Kidney (tissue), 13 donors: ENCODE measurements at regions not wholly inside any gene's neighbourhood (a gene's known extent, or its start where the extent isn't known, plus 50 kb on each side); places are given as distances from the start of the nearest gene placed in this dataset.

Experiments
- DNase-seq, 5 donors: peaks; one replicate each; pipeline ENCODE4 v3.0.0-alpha.2; 2013 to 2020
- FAIRE-seq: peaks from 2 replicates; lab custom pipeline; 2012; peaks lifted over from hg19 to GRCh38; lab: Jason Lieb, UNC
- H3K27ac ChIP-seq, 2 donors: one replicate each; pipeline ENCODE4 v1.7.0; 2013; ENCODE audit warnings: low read depth in 2 of 2, low read length in 2 of 2, inconsistent platforms in 1 of 2
- H3K27me3 ChIP-seq: one replicate; pipeline ENCODE4 v1.7.1; 2013; ENCODE audit warnings: low read length, inconsistent platforms; ENCODE audit not compliant: control insufficient read depth, insufficient read depth
- H3K36me3 ChIP-seq, 3 donors: one replicate each; pipeline versions ENCODE4 v1.7.0 to v1.7.1; 2013; ENCODE audit warnings: low read length in 3 of 3, control low read depth in 1 of 3, inconsistent platforms in 1 of 3; ENCODE audit not compliant: insufficient read depth in 3 of 3, control insufficient read depth in 2 of 3
- H3K4me1 ChIP-seq, 3 donors: one replicate each; pipeline versions ENCODE4 v1.7.0 to v1.7.1; 2013; ENCODE audit warnings: low read length in 3 of 3, inconsistent platforms in 1 of 3, low read depth in 1 of 3; ENCODE audit not compliant: control insufficient read depth in 2 of 3, insufficient read depth in 2 of 3
- H3K4me3 ChIP-seq, 3 donors: one replicate each; pipeline versions ENCODE4 v1.7.0 to v1.8.1; 2013; ENCODE audit warnings: low read length in 3 of 3, control low read depth in 1 of 3, inconsistent platforms in 1 of 3
- H3K9ac ChIP-seq, 3 donors: one replicate each; pipeline versions ENCODE4 v1.7.0 to v1.7.1; 2013; ENCODE audit warnings: low read length in 3 of 3, control low read depth in 1 of 3, inconsistent platforms in 1 of 3
- H3K9me3 ChIP-seq, 3 donors: one replicate each; pipeline versions ENCODE4 v1.7.0 to v1.7.1; 2013; ENCODE audit warnings: low read length in 3 of 3, control low read depth in 1 of 3, inconsistent platforms in 1 of 3; ENCODE audit not compliant: control insufficient read depth in 2 of 3, insufficient read depth in 1 of 3
- intact Hi-C: fragments of 100-400 bp; cut with DNase I; formaldehyde crosslinking; loops from one replicate; pipeline ENCODE4 v1.11.1; 2022
- TF ChIP-seq, protein P1 (sequence below): IDR thresholded peaks from 3 replicates; pipeline ENCODE4 v1.5.1; 2012; ENCODE audit warnings: mild to moderate bottlenecking, moderate library complexity, borderline replicate concordance; ENCODE audit not compliant: insufficient read depth; ENCODE audit errors: extremely low read depth
- donor health status: control.
- donor health status: control.
- donor health status: control.
- donor health status: control.
- donor health status: control.
- donor health status: DM: yes; HTN: yes; CAD: no.
- donor health status: Normal renal cell carcinoma (clear cell type).

DNA sequence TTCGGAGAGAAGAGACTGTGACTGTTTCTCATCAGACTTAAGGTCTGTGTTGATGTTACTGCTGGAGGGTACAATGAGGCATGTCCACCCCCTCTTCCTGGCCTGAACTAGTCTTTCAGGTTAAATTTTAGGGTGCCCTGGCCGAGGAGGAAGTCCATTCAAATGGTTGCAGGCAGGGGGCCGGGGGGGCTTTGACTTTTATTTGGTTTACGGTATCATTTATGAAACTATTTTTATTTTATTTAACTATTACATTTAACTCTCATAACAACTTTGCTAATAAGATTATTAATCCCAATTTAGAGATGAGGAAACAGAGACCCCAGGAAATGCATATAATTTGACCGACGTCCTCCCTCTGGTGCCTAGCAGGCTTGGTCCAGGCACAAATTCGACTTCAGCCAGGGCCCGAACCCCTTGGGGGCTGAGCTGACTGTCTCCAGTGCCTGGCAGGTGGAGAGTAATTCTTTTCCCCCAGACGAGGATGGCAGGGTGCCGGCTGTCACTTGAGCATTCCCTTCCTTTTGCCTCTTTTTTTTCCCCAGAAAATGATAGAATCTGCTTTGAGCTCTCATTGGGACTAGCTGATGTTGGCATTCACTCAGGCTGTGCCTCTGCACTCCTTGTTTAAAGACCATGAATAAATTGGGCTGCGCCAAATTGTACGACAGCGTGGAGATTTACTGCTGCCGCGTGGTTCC, 255.3 kb upstream of the SALL3 start:
- TF ChIP-seq, protein P1, sequence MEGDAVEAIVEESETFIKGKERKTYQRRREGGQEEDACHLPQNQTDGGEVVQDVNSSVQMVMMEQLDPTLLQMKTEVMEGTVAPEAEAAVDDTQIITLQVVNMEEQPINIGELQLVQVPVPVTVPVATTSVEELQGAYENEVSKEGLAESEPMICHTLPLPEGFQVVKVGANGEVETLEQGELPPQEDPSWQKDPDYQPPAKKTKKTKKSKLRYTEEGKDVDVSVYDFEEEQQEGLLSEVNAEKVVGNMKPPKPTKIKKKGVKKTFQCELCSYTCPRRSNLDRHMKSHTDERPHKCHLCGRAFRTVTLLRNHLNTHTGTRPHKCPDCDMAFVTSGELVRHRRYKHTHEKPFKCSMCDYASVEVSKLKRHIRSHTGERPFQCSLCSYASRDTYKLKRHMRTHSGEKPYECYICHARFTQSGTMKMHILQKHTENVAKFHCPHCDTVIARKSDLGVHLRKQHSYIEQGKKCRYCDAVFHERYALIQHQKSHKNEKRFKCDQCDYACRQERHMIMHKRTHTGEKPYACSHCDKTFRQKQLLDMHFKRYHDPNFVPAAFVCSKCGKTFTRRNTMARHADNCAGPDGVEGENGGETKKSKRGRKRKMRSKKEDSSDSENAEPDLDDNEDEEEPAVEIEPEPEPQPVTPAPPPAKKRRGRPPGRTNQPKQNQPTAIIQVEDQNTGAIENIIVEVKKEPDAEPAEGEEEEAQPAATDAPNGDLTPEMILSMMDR: no peak
- H3K27ac ChIP-seq: no peak overlapping the region
- peak in 1 of 5 donors; percentile 16 for DNase-seq
- H3K27me3 ChIP-seq: no peaks in the 10 kb centered on the region
- H3K4me3 ChIP-seq: no peak overlapping the region
- H3K9ac ChIP-seq: no peak overlapping the region
- no peak for FAIRE-seq
- H3K36me3 ChIP-seq: no peaks in the 10 kb centered on the region
- no peaks in the 10 kb centered on the region for H3K9me3 ChIP-seq
- intact Hi-C loops: no loop called here
- H3K4me1 ChIP-seq: no peaks in the 10 kb centered on the region

DNA sequence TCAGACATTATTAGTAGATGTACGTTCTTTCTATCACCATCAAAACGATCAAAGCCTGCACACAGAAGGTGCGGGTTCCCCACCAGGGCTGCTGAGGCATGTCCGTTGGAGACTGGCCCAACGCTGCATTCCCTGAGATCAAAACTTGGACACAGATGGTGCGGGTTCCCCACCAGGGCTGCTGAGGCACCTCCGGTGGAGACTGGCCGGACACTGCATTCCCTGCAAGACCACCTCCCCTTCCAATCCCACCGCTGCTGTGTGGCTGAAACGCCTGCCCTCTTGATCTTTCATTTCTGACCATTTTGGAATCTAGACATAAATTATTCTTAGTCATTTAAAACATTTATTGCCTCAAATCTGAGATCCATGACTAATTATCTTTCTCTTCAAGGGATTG, 254.2 kb upstream of the SALL3 start:
- Histone ChIP-seq H3K9ac (no peak overlapping the region), H3K9me3 (no peaks in the 10 kb centered on the region), H3K4me1 (no peaks in the 10 kb centered on the region), H3K27me3 (peaks cover 2% of the 10 kb centered on the region), H3K27ac (no peak overlapping the region), H3K4me3 (no peak overlapping the region), H3K36me3 (no peaks in the 10 kb centered on the region)
- intact Hi-C loops: no loop called here
- TF ChIP-seq, protein P1: no peak
- peak in 2 of 5 donors; percentile 7 to 11 for DNase-seq
- FAIRE-seq: no peak

DNA sequence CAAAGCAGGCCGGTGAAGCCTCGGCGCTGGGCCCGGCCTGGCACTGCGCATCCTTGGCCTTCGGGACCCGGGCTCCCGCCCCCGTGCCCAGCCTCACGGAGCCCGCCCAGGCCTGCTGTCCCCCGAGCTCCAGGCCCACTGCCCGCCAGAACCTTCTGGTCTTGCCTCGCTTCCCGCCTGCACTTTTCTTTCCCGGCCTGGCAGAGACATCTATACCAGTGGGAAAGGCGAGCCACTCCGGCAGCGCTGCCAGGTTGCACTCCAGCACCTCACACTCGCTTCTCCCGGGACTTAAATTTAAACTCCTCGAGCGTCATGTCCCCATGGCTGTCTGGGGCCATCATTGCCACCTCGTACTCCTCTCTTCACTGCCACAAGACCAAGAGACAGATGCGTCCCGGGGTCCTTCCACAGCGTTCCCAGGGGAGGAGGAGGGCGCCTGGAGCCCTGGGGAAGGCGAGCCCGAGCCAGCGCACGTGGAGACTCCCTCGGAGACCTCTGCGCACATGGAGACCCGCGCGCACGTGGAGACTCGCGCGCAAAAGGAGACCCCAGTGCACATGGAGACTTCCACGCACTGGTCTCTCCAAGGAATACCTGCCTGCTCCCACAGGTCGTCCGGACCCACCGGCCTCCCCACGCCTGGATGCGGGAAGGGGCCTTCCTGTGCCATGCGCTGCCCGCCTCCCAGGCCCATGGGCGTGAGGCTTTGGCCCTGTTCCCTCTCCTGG, 253.1 kb upstream of the SALL3 start:
- Histone ChIP-seq H3K9me3 (no peaks in the 10 kb centered on the region), H3K27me3 (peaks cover 2% of the 10 kb centered on the region), H3K9ac (no peak overlapping the region), H3K4me1 (no peaks in the 10 kb centered on the region), H3K36me3 (no peaks in the 10 kb centered on the region), H3K4me3 (no peak overlapping the region), H3K27ac (no peak overlapping the region)
- no peak for FAIRE-seq
- TF ChIP-seq, protein P1: no peak
- intact Hi-C loops: no loop called here
- peak in 2 of 5 donors; percentile 6 to 23 for DNase-seq
